Ascending aorta (tissue), 2 donors: ENCODE measurements at regions not wholly inside any gene's neighbourhood (a gene's known extent, or its start where the extent isn't known, plus 50 kb on each side); places are given as distances from the start of the nearest gene placed in this dataset.

Experiments
- DNase-seq, 2 donors: peaks; one replicate each; pipeline ENCODE4 v3.0.0-alpha.2; 2019; ENCODE audit warnings: low spot score in 2 of 2
- H3K27ac ChIP-seq, 2 donors: fragments of 200-600 bp; sonication (generic); one replicate each; pipeline ENCODE4 v1.5.1; 2016 to 2017; ENCODE audit warnings: mild to moderate bottlenecking in 1 of 2
- H3K27me3 ChIP-seq: fragments of 200-600 bp; sonication (generic); one replicate; pipeline ENCODE4 v1.5.1; 2017
- H3K36me3 ChIP-seq, 2 donors: fragments of 200-600 bp; sonication (generic); one replicate each; pipeline ENCODE4 v1.5.1; 2016
- H3K4me1 ChIP-seq, 2 donors: fragments of 200-600 bp; sonication (generic); one replicate each; pipeline ENCODE4 v1.5.1; 2016 to 2017; ENCODE audit warnings: mild to moderate bottlenecking in 1 of 2
- H3K4me3 ChIP-seq, 2 donors: fragments of 200-600 bp; sonication (generic); one replicate each; pipeline ENCODE4 v1.5.1; 2016 to 2017; ENCODE audit warnings: mild to moderate bottlenecking in 1 of 2
- H3K9me3 ChIP-seq, 2 donors: fragments of 200-600 bp; sonication (generic); one replicate each; pipeline ENCODE4 v1.5.1; 2016
- intact Hi-C: fragments of 100-400 bp; cut with DNase I; formaldehyde crosslinking; loops from one replicate; pipeline ENCODE4 v1.15.1; 2023
- TF ChIP-seq, protein P1 (sequence below), 3 experiments: fragments of 200-600 bp in 2 of 3; fragments of 450-650 bp in 1 of 3; sonication (generic) in 2 of 3; IDR thresholded peaks; one replicate each; pipeline ENCODE4 v1.5.1; 2016 to 2019; ENCODE audit warnings: antibody characterized with exemption in 3 of 3, mild to moderate bottlenecking in 1 of 3, moderate library complexity in 1 of 3

DNA sequence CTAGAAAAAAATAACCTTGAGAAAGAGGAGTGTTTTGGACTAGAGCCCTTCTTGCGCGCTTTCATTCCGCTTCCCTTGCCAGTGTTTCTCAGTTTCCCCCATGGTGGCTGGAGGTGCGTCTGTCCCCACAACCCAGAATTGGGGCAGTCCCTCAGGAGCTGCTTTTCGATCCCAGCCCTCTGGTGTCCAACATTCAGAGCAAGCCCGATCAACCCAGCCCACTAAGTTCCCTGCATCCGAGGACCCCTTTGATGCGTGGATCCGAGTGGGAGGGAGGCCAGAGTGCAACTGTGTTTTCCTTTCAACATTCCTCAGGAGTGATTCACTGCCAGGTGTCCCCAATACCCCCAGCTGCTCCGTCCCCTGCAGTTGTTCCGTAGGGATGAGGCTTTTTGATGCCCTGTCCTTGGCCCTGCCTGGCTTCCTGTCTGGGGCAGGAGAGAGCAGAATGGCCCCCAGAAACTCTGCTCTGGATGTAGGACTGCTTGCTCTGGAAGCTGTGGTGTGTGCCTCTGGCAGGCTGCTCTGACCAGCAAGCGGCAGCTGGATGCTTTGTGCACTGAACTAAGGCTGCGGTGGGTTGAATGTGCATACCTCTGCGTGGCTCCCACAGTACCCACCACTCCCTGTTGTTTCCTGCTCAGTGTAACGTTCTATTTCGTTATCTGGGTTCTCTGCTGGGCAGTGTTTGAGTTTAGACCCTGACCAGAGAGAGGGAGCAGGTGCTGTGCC lies 117.5 kb downstream of the BOD1 start:
- intact Hi-C loops: loop anchor here (5.0 kb wide), 1 partner anchor 207 kb away; no protein-coding TSS in a partner anchor
- Histone ChIP-seq H3K4me3 (peak overlapping the region in 1 of 2 donors; percentile 26), H3K27ac (peak overlapping the region; percentile 27 to 74)

DNA sequence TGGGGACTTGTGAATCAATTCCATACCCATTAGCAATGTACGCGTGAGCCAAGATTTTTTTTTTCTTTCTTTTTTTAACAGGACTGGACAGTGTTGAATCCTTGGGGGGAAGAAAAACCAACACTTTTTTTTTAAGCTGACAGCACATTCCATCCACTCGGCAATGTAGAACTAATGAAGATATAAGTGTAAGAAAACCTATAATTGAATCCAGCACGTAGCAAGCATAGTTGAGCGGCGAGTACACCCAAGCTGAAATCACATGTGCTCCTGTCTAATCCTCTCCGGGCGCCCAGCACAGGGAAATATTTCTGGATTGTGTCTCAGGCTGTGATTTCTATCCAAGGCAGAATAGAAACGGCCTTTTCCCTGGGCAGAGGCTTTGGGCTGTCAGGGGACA lies 118.2 kb downstream of the BOD1 start:
- H3K4me3 ChIP-seq: peak overlapping the region in 1 of 2 donors; percentile 26
- intact Hi-C loops: loop anchor here (5.0 kb wide), 1 partner anchor 206 kb away; no protein-coding TSS in a partner anchor
- TF ChIP-seq, protein P1, sequence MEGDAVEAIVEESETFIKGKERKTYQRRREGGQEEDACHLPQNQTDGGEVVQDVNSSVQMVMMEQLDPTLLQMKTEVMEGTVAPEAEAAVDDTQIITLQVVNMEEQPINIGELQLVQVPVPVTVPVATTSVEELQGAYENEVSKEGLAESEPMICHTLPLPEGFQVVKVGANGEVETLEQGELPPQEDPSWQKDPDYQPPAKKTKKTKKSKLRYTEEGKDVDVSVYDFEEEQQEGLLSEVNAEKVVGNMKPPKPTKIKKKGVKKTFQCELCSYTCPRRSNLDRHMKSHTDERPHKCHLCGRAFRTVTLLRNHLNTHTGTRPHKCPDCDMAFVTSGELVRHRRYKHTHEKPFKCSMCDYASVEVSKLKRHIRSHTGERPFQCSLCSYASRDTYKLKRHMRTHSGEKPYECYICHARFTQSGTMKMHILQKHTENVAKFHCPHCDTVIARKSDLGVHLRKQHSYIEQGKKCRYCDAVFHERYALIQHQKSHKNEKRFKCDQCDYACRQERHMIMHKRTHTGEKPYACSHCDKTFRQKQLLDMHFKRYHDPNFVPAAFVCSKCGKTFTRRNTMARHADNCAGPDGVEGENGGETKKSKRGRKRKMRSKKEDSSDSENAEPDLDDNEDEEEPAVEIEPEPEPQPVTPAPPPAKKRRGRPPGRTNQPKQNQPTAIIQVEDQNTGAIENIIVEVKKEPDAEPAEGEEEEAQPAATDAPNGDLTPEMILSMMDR (IDR thresholded peaks at IDR 0.05): no peak
- H3K36me3 ChIP-seq: no peaks in the 10 kb centered on the region
- no peaks in the 10 kb centered on the region for H3K27me3 ChIP-seq
- peaks cover 8 to 15% of the 10 kb centered on the region in 2 donors for H3K4me1 ChIP-seq
- H3K9me3 ChIP-seq: no peaks in the 10 kb centered on the region
- no peak for DNase-seq
- H3K27ac ChIP-seq: peak overlapping the region in 1 of 2 donors; percentile 74

More for the DNA sequence above, 117.5 kb downstream of the BOD1 start:
- no peaks in the 10 kb centered on the region for H3K36me3 ChIP-seq
- peaks cover 8 to 15% of the 10 kb centered on the region in 2 donors for H3K4me1 ChIP-seq
- no peaks in the 10 kb centered on the region for H3K9me3 ChIP-seq
- TF ChIP-seq, protein P1 (IDR thresholded peaks at IDR 0.05): no peak
- no peak for DNase-seq
- H3K27me3 ChIP-seq: no peaks in the 10 kb centered on the region

DNA sequence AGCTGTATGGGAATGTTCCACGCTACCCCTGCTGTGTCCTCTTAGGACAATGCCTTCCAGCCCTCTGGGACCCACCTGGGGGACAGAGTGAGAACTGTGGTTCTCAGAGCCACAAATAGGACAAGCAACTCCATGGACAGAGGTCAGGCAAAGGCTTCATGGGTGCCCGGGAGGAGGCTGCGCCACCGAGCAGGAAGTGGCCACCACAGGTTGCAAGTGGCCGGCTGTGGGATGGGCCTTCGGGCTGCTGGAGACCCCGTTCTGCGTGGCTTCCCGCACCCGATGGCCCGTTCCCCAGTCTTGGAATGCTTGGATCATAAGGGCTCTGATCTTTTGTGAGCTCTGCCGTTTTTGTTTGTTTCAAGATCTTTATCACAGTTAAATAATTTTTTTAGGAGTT lies 118.8 kb downstream of the BOD1 start:
- intact Hi-C loops: loop anchor here (5.0 kb wide), 1 partner anchor 205 kb away; no protein-coding TSS in a partner anchor
- no peak overlapping the region for H3K4me3 ChIP-seq
- peaks cover 8 to 15% of the 10 kb centered on the region in 2 donors for H3K4me1 ChIP-seq
- H3K9me3 ChIP-seq: no peaks in the 10 kb centered on the region
- H3K27ac ChIP-seq: no peak overlapping the region
- TF ChIP-seq, protein P1 (IDR thresholded peaks at IDR 0.05): no peak
- no peak for DNase-seq
- H3K27me3 ChIP-seq: no peaks in the 10 kb centered on the region
- no peaks in the 10 kb centered on the region for H3K36me3 ChIP-seq

DNA sequence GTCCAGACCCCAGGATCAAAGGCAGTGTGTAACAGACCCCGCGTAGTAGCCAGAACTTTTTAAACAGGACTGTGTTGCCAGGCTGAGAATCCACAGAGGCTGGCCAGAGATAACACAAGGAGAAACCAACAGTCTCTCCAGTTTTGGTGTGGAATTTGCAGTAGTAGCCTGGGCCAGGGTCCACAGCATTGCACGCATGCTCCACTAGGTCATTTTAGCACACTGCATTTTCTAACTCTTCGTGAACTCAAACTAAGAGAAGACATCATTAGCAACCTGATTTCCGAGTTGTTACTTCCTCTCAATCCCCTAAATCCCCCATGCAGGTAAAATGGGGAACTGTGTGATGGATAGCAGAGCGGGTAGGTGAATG lies 119.6 kb downstream of the BOD1 start:
- Histone ChIP-seq H3K27me3 (no peaks in the 10 kb centered on the region), H3K36me3 (no peaks in the 10 kb centered on the region), H3K4me3 (no peak overlapping the region), H3K9me3 (no peaks in the 10 kb centered on the region), H3K4me1 (peaks cover 8 to 15% of the 10 kb centered on the region in 2 donors), H3K27ac (no peak overlapping the region)
- no peak for DNase-seq
- TF ChIP-seq, protein P1 (IDR thresholded peaks at IDR 0.05): no peak
- intact Hi-C loops: loop anchor here (5.0 kb wide), 1 partner anchor 205 kb away; no protein-coding TSS in a partner anchor

DNA sequence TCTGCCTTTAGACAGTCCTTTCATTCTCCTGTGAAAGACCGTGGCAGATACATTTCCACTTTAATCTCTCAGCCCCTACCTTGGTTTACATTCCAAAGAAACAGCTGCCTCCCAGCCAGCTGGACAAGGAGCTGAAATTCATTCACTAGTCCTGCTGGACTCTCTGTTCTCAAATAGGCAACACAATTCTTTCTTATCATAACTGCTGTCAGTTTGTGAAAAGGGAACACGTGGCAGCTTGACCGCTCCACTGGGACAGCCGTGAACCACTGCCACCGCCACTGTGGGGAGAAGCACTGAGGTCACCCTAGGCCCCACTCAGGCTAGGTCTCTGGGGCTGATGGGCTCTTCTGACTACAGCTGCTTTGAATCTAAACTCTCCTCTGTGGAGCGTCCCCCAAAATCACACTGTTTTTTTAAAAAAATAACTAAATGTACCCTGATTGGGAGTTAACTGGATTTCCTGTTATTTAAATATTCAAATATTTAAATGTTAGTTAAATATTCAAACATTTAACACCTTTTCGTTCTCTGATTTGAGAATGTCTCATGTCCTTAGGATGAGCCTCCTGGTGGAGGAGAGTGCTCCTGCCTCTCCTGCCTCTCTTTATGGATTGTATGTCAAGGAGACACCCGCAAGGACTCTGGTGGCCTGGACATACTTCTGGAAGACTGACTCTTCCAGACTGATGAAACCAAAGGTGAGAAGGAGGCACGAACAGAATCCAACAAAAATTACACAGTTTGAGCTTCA lies 120.1 kb downstream of the BOD1 start:
- intact Hi-C loops: loop anchor here (5.0 kb wide), 1 partner anchor 204 kb away; no protein-coding TSS in a partner anchor
- Histone ChIP-seq H3K4me1 (peaks cover 8 to 15% of the 10 kb centered on the region in 2 donors), H3K4me3 (no peak overlapping the region), H3K36me3 (no peaks in the 10 kb centered on the region), H3K27ac (peak overlapping the region in 1 of 2 donors; percentile 15), H3K9me3 (no peaks in the 10 kb centered on the region), H3K27me3 (no peaks in the 10 kb centered on the region)
- TF ChIP-seq, protein P1 (IDR thresholded peaks at IDR 0.05): no peak
- DNase-seq: no peak
